ENCODE measurements at regions not wholly inside any gene's neighbourhood (a gene's known extent, or its start where the extent isn't known, plus 50 kb on each side); places are given as distances from the start of the nearest gene placed in this dataset.

GRCh38 chr12:5305886-5306545 is 125.9 kb upstream of the NTF3 start:
- TF ChIP-seq EP300 (IDR thresholded peaks at IDR 0.05) (no peak), POLR2A (IDR thresholded peaks at IDR 0.05) (no peak)
- TF ChIP-seq, protein P1, sequence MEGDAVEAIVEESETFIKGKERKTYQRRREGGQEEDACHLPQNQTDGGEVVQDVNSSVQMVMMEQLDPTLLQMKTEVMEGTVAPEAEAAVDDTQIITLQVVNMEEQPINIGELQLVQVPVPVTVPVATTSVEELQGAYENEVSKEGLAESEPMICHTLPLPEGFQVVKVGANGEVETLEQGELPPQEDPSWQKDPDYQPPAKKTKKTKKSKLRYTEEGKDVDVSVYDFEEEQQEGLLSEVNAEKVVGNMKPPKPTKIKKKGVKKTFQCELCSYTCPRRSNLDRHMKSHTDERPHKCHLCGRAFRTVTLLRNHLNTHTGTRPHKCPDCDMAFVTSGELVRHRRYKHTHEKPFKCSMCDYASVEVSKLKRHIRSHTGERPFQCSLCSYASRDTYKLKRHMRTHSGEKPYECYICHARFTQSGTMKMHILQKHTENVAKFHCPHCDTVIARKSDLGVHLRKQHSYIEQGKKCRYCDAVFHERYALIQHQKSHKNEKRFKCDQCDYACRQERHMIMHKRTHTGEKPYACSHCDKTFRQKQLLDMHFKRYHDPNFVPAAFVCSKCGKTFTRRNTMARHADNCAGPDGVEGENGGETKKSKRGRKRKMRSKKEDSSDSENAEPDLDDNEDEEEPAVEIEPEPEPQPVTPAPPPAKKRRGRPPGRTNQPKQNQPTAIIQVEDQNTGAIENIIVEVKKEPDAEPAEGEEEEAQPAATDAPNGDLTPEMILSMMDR (IDR thresholded peaks at IDR 0.05): no peak

Measured in stomach (tissue), 4 donors.